MM.1S (cell line): ENCODE measurements at regions not wholly inside any gene's neighbourhood (a gene's known extent, or its start where the extent isn't known, plus 50 kb on each side); places are given as distances from the start of the nearest gene placed in this dataset.

ENCODE experiments used
- DNase-seq: peaks from one replicate; pipeline ENCODE4 v3.0.0-alpha.2; 2015
- H2AFZ ChIP-seq: fragments of 300-600 bp; sonication (generic); 2 replicates; pipeline ENCODE4 v1.6.0; 2016; ENCODE audit warnings: antibody characterized with exemption, low read length
- H3F3A ChIP-seq: fragments of 300-600 bp; sonication (generic); 2 replicates; pipeline ENCODE4 v1.6.1; 2016; ENCODE audit warnings: mild to moderate bottlenecking, antibody characterized with exemption, low read length, moderate library complexity, mixed read lengths; ENCODE audit not compliant: insufficient read depth
- H3K27ac ChIP-seq: fragments of 300-600 bp; sonication (generic); 2 replicates; pipeline ENCODE4 v1.5.1; 2016; ENCODE audit warnings: mild to moderate bottlenecking, low read length
- H3K27me3 ChIP-seq: fragments of 300-600 bp; sonication (generic); replicated peaks from 2 replicates; pipeline ENCODE4 v1.6.0; 2016; ENCODE audit warnings: low read length; ENCODE audit not compliant: insufficient read depth
- H3K36me3 ChIP-seq: fragments of 300-600 bp; sonication (generic); replicated peaks from 2 replicates; pipeline ENCODE4 v1.6.1; 2016; ENCODE audit warnings: mild to moderate bottlenecking, low read length, mixed read lengths; ENCODE audit not compliant: insufficient read depth
- H3K4me1 ChIP-seq: fragments of 300-600 bp; sonication (generic); 2 replicates; pipeline ENCODE4 v1.6.1; 2016; ENCODE audit warnings: low read length, mixed read lengths
- H3K4me2 ChIP-seq: fragments of 300-600 bp; sonication (generic); 2 replicates; pipeline ENCODE4 v1.6.0; 2016; ENCODE audit warnings: low read depth, low read length
- H3K4me3 ChIP-seq: fragments of 300-600 bp; sonication (generic); 2 replicates; pipeline ENCODE4 v1.5.1; 2016; ENCODE audit warnings: low read length, mixed read lengths
- H3K79me2 ChIP-seq: fragments of 300-600 bp; sonication (generic); 2 replicates; pipeline ENCODE4 v1.6.1; 2016; ENCODE audit warnings: mixed run types, low read length, mixed read lengths
- H3K9ac ChIP-seq: fragments of 300-600 bp; sonication (generic); 2 replicates; pipeline ENCODE4 v1.6.1; 2016; ENCODE audit warnings: low read length, mixed read lengths
- H3K9me2 ChIP-seq: fragments of 300-600 bp; sonication (generic); replicated peaks from 2 replicates; pipeline ENCODE4 v1.6.1; 2016; ENCODE audit warnings: mild to moderate bottlenecking, low read length, mixed read lengths; ENCODE audit not compliant: insufficient read depth
- H3K9me3 ChIP-seq: fragments of 300-600 bp; sonication (generic); replicated peaks from 2 replicates; pipeline ENCODE4 v1.6.1; 2016; ENCODE audit warnings: mild to moderate bottlenecking, low read length, mixed read lengths; ENCODE audit not compliant: insufficient read depth
- H4K20me1 ChIP-seq: fragments of 300-600 bp; sonication (generic); 2 replicates; pipeline ENCODE4 v1.6.1; 2016; ENCODE audit warnings: mild to moderate bottlenecking, low read length, moderate library complexity, mixed read lengths; ENCODE audit not compliant: insufficient read depth
- CTCF ChIP-seq: fragments of 300-600 bp; sonication (generic); IDR thresholded peaks from 2 replicates; pipeline ENCODE4 v1.5.1; 2016; ENCODE audit warnings: antibody characterized with exemption, low read length, mixed read lengths
- EZH2 ChIP-seq: fragments of 300-600 bp; sonication (generic); optimal IDR thresholded peaks from 2 replicates; pipeline ENCODE3; 2017; ENCODE audit warnings: low read depth, mild to moderate bottlenecking, antibody characterized with exemption, low read length, mixed read lengths
- EZH2phosphoT487 ChIP-seq: fragments of 300-600 bp; sonication (generic); IDR thresholded peaks from 2 replicates; pipeline ENCODE4 v1.6.1; 2018; ENCODE audit warnings: antibody characterized with exemption, low read length

GRCh38 chr3:16692486-16693344, 87.5 kb upstream of the DAZL start:
- Histone ChIP-seq H3K9me3 (no peaks in the 10 kb centered on the region), H3K27me3 (no peaks in the 10 kb centered on the region), H4K20me1 (no peaks in the 10 kb centered on the region), H2AFZ (no peak overlapping the region), H3K9me2 (no peaks in the 10 kb centered on the region), H3K4me2 (no peak overlapping the region), H3K36me3 (no peaks in the 10 kb centered on the region), H3K4me1 (no peaks in the 10 kb centered on the region), H3F3A (no peaks in the 10 kb centered on the region), H3K79me2 (no peaks in the 10 kb centered on the region), H3K27ac (no peak overlapping the region), H3K9ac (no peak overlapping the region), H3K4me3 (no peak overlapping the region)
- TF ChIP-seq EZH2phosphoT487 (no peak), EZH2 (no peak), CTCF (no peak)
- DNase-seq = no peak

- Histone ChIP-seq H3K4me2 (no peak overlapping the region), H3K27ac (no peak overlapping the region), H3K27me3 (no peaks in the 10 kb centered on the region), H2AFZ (no peak overlapping the region), H4K20me1 (no peaks in the 10 kb centered on the region), H3F3A (no peaks in the 10 kb centered on the region), H3K36me3 (no peaks in the 10 kb centered on the region), H3K9me2 (no peaks in the 10 kb centered on the region), H3K9ac (no peak overlapping the region), H3K9me3 (no peaks in the 10 kb centered on the region), H3K79me2 (no peaks in the 10 kb centered on the region), H3K4me3 (no peak overlapping the region), H3K4me1 (no peaks in the 10 kb centered on the region)
- no peak for DNase-seq
- TF ChIP-seq CTCF = no peak
- no peak for TF ChIP-seq EZH2phosphoT487
- no peak for TF ChIP-seq EZH2
These were observed 88.6 kb upstream of the DAZL start for GRCh38 chr3:16693820-16694219.

- no peaks in the 10 kb centered on the region for H3K79me2 ChIP-seq
- no peak overlapping the region for H3K9ac ChIP-seq
- no peaks in the 10 kb centered on the region for H4K20me1 ChIP-seq
- H3K9me2 ChIP-seq = no peaks in the 10 kb centered on the region
- H3F3A ChIP-seq = no peaks in the 10 kb centered on the region
- TF ChIP-seq EZH2 = no peak
- no peak for TF ChIP-seq EZH2phosphoT487
- no peak for TF ChIP-seq CTCF
- no peak overlapping the region for H3K27ac ChIP-seq
- H3K36me3 ChIP-seq = no peaks in the 10 kb centered on the region
- H2AFZ ChIP-seq = no peak overlapping the region
- H3K4me3 ChIP-seq = no peak overlapping the region
- no peak for DNase-seq
- H3K27me3 ChIP-seq = no peaks in the 10 kb centered on the region
- H3K9me3 ChIP-seq = no peaks in the 10 kb centered on the region
- no peak overlapping the region for H3K4me2 ChIP-seq
- no peaks in the 10 kb centered on the region for H3K4me1 ChIP-seq
These were observed 90.5 kb upstream of the DAZL start for GRCh38 chr3:16695710-16696109.
